NB4 (cell line): ENCODE measurements at regions not wholly inside any gene's neighbourhood (a gene's known extent, or its start where the extent isn't known, plus 50 kb on each side); places are given as distances from the start of the nearest gene placed in this dataset.

ENCODE experiments used
- CTCF ChIP-seq: IDR thresholded peaks from one replicate; pipeline ENCODE4 v1.5.1; 2012; ENCODE audit warnings: low read depth, low read length
- MYC ChIP-seq: IDR thresholded peaks from 2 replicates; pipeline ENCODE4 v1.6.1; 2011; ENCODE audit warnings: low read depth, low read length

GRCh38 chr11:17150521-17150920 is 57.3 kb downstream of the PIK3C2A start:
- TF ChIP-seq CTCF: no peak
- TF ChIP-seq MYC: no peak
